Neural progenitor cell (in vitro differentiated cells): ENCODE measurements at regions not wholly inside any gene's neighbourhood (a gene's known extent, or its start where the extent isn't known, plus 50 kb on each side); places are given as distances from the start of the nearest gene placed in this dataset.
A peak's percentile ranks its signal among the peaks of the same experiment; 100 is the strongest.

Experiments
- DNase-seq: peaks from one replicate; pipeline ENCODE4 v3.0.0-alpha.2; 2016; ENCODE audit warnings: low spot score
- H2AFZ ChIP-seq: fragments of 200-600 bp; sonication (generic); replicated peaks from 2 replicates; pipeline ENCODE4 v1.6.1; 2016; ENCODE audit warnings: antibody characterized with exemption
- H3F3A ChIP-seq: fragments of 200-600 bp; sonication (generic); 2 replicates; pipeline ENCODE4 v1.6.1; 2016; ENCODE audit warnings: antibody characterized with exemption, low read depth
- H3K27ac ChIP-seq: fragments of 200-600 bp; sonication (generic); 2 replicates; pipeline ENCODE4 v1.5.1; 2016; ENCODE audit warnings: mild to moderate bottlenecking
- H3K27me3 ChIP-seq: fragments of 200-600 bp; sonication (generic); 2 replicates; pipeline ENCODE4 v1.6.1; 2016; ENCODE audit warnings: mild to moderate bottlenecking, moderate library complexity
- H3K36me3 ChIP-seq: fragments of 200-600 bp; sonication (generic); 2 replicates; pipeline ENCODE4 v1.5.1; 2016
- H3K4me1 ChIP-seq: fragments of 200-600 bp; sonication (generic); 2 replicates; pipeline ENCODE4 v1.6.1; 2016; ENCODE audit warnings: mixed run types
- H3K4me2 ChIP-seq: fragments of 200-600 bp; sonication (generic); 2 replicates; pipeline ENCODE4 v1.6.1; 2016
- H3K4me3 ChIP-seq: fragments of 200-600 bp; sonication (generic); 2 replicates; pipeline ENCODE4 v1.5.1; 2016
- H3K79me2 ChIP-seq: fragments of 200-600 bp; sonication (generic); 2 replicates; pipeline ENCODE4 v1.6.1; 2016; ENCODE audit warnings: low read depth
- H3K9ac ChIP-seq: fragments of 200-600 bp; sonication (generic); 2 replicates; pipeline ENCODE4 v1.6.1; 2016
- H3K9me3 ChIP-seq: fragments of 200-600 bp; sonication (generic); 2 replicates; pipeline ENCODE4 v1.5.1; 2016; ENCODE audit warnings: low read depth
- H4K20me1 ChIP-seq: fragments of 200-600 bp; sonication (generic); 2 replicates; pipeline ENCODE4 v1.6.1; 2016; ENCODE audit warnings: low read depth
- H3K27ac Mint-ChIP-seq: 3 replicates; pipeline ENCODE4 v1.8.0; 2021; ENCODE audit warnings: mixed read lengths
- H3K27me3 Mint-ChIP-seq: 2 replicates; pipeline ENCODE4 v1.8.0; 2022; ENCODE audit warnings: low read depth, mild to moderate bottlenecking, inconsistent platforms, moderate library complexity, mixed read lengths; ENCODE audit not compliant: insufficient read depth
- H3K36me3 Mint-ChIP-seq: 3 replicates; pipeline ENCODE4 v1.8.0; 2021; ENCODE audit warnings: mixed read lengths
- H3K4me1 Mint-ChIP-seq: 3 replicates; pipeline ENCODE4 v1.8.0; 2021; ENCODE audit warnings: mixed read lengths
- H3K4me3 Mint-ChIP-seq: 3 replicates; pipeline ENCODE4 v1.8.0; 2021; ENCODE audit warnings: mild to moderate bottlenecking, moderate library complexity, mixed read lengths
- H3K9me3 Mint-ChIP-seq: 3 replicates; pipeline ENCODE4 v1.8.0; 2020; ENCODE audit warnings: mixed read lengths
- EZH2 ChIP-seq: fragments of 200-600 bp; sonication (generic); IDR thresholded peaks from 2 replicates; pipeline ENCODE4 v1.6.1; 2017; ENCODE audit warnings: antibody characterized with exemption, mild to moderate bottlenecking, moderate library complexity
- EZH2phosphoT487 ChIP-seq: fragments of 200-600 bp; sonication (generic); IDR thresholded peaks from 2 replicates; pipeline ENCODE4 v1.6.1; 2017; ENCODE audit warnings: antibody characterized with exemption
- TF ChIP-seq, protein P1 (sequence below): fragments of 200-600 bp; sonication (generic); IDR thresholded peaks from 2 replicates; pipeline ENCODE4 v1.5.1; 2017; ENCODE audit warnings: antibody characterized with exemption, mild to moderate bottlenecking

DNA sequence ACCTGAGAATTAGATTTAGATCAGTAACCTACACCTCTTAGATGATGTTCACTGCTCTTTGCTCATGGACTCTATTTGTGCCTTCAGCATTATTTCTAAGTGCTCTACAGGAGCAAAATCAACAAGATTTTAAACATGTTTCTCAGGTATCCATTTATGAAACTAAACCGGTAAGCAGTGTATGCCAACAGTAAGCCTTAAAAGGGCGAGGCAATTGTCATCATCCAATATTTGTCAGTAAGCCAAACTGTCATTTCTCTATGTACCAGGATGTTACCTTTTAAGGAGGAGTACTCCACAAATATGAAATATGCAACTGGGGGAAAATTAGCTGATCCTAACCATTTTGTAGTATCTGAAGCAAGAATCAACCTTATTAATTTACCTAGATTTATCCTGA lies 69.6 kb upstream of the ZNF184 start:
- Histone ChIP-seq H3K27me3 (peaks cover 83% of the 10 kb centered on the region), H3K36me3 (no peaks in the 10 kb centered on the region), H4K20me1 (no peaks in the 10 kb centered on the region), H3F3A (peaks cover 41% of the 10 kb centered on the region), H3K4me1 (no peaks in the 10 kb centered on the region), H3K79me2 (no peaks in the 10 kb centered on the region), H2AFZ (no peak overlapping the region), H3K27ac (no peak overlapping the region), H3K9me3 (no peaks in the 10 kb centered on the region), H3K4me2 (no peak overlapping the region), H3K4me3 (no peak overlapping the region), H3K9ac (no peak overlapping the region)
- peaks cover 18% of the 10 kb centered on the region for H3K4me1 Mint-ChIP-seq
- H3K27me3 Mint-ChIP-seq = peaks cover 54% of the 10 kb centered on the region
- H3K36me3 Mint-ChIP-seq = no peaks in the 10 kb centered on the region
- no peak overlapping the region for H3K4me3 Mint-ChIP-seq
- H3K9me3 Mint-ChIP-seq = peaks cover 17% of the 10 kb centered on the region
- no peak for TF ChIP-seq EZH2
- TF ChIP-seq EZH2phosphoT487 = no peak
- TF ChIP-seq, protein P1, sequence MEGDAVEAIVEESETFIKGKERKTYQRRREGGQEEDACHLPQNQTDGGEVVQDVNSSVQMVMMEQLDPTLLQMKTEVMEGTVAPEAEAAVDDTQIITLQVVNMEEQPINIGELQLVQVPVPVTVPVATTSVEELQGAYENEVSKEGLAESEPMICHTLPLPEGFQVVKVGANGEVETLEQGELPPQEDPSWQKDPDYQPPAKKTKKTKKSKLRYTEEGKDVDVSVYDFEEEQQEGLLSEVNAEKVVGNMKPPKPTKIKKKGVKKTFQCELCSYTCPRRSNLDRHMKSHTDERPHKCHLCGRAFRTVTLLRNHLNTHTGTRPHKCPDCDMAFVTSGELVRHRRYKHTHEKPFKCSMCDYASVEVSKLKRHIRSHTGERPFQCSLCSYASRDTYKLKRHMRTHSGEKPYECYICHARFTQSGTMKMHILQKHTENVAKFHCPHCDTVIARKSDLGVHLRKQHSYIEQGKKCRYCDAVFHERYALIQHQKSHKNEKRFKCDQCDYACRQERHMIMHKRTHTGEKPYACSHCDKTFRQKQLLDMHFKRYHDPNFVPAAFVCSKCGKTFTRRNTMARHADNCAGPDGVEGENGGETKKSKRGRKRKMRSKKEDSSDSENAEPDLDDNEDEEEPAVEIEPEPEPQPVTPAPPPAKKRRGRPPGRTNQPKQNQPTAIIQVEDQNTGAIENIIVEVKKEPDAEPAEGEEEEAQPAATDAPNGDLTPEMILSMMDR = no peak
- no peak for DNase-seq
- H3K27ac Mint-ChIP-seq = no peak overlapping the region

DNA sequence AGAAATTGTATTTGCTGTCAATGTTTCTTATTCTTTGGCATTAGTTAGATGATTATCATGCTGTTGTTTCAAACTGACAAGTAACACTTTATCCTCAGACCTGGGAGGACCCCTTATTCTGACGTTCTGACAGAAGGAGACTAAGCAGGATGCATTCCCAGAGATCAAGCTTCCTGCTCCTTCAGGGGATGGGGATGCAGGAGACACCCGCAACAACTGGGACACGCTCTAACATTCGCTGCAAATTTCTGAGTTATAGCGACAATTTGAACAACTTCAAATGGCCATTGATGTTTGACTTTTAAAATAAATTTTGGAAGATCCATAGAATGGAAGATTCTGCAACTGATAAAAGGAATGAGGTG lies 69.0 kb upstream of the ZNF184 start:
- H3K27ac ChIP-seq = no peak overlapping the region
- H3K9ac ChIP-seq = no peak overlapping the region
- H3K36me3 ChIP-seq = no peaks in the 10 kb centered on the region
- no peak for DNase-seq
- peaks cover 36% of the 10 kb centered on the region for H3F3A ChIP-seq
- H3K4me2 ChIP-seq = no peak overlapping the region
- TF ChIP-seq EZH2 (no peak), EZH2phosphoT487 (no peak)
- TF ChIP-seq, protein P1 = no peak
- H3K79me2 ChIP-seq = no peaks in the 10 kb centered on the region
- H3K9me3 Mint-ChIP-seq = peaks cover 12% of the 10 kb centered on the region
- no peaks in the 10 kb centered on the region for H3K9me3 ChIP-seq
- peaks cover 14% of the 10 kb centered on the region for H3K4me1 Mint-ChIP-seq
- H3K27me3 Mint-ChIP-seq = peaks cover 48% of the 10 kb centered on the region
- no peaks in the 10 kb centered on the region for H3K4me1 ChIP-seq
- peak overlapping the region; percentile 59 for H3K4me3 Mint-ChIP-seq
- no peaks in the 10 kb centered on the region for H3K36me3 Mint-ChIP-seq
- H3K27me3 ChIP-seq = peaks cover 78% of the 10 kb centered on the region
- no peak overlapping the region for H3K4me3 ChIP-seq
- no peak overlapping the region for H2AFZ ChIP-seq
- no peaks in the 10 kb centered on the region for H4K20me1 ChIP-seq
- no peak overlapping the region for H3K27ac Mint-ChIP-seq

DNA sequence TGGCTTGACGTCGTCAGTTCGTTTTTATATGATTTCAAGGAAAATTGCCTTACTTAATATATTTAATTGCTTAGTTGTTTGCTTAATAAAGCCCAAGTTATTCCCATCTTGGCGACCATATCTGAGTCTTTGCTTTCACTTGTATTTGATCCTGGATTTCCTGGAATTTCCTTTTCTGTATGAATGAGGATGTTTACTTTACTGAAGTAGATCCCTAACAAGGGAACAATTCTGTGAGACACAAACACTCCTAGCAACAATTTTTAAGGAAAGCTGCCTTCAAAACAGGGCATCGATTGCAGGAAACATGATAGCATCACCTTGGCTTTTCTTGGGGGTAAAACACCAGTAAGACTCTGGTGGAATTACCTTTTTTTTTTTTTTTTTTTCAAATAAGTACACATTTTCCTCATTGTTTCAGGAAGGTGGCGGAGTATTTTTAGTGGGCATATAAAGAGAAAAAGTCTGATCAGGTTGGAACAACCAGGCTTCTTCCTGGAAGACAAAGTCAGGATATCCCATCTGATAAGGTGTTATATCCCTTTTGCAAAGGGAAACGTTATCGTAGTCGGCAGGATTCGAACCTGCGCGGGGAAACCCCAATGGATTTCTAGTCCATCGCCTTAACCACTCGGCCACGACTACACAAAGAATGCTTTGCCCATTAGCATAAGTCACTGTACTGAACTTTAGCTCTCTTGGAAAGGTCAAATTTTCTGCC lies 68.5 kb upstream of the ZNF184 start:
- Histone ChIP-seq H3K9ac (no peak overlapping the region), H3K4me1 (no peaks in the 10 kb centered on the region), H3K27ac (no peak overlapping the region), H3F3A (peaks cover 31% of the 10 kb centered on the region), H4K20me1 (no peaks in the 10 kb centered on the region), H3K36me3 (no peaks in the 10 kb centered on the region), H3K4me2 (no peak overlapping the region), H2AFZ (no peak overlapping the region), H3K9me3 (no peaks in the 10 kb centered on the region), H3K4me3 (no peak overlapping the region), H3K27me3 (peaks cover 72% of the 10 kb centered on the region), H3K79me2 (no peaks in the 10 kb centered on the region)
- Mint-ChIP-seq H3K9me3 (peaks cover 8% of the 10 kb centered on the region), H3K4me1 (peaks cover 14% of the 10 kb centered on the region), H3K27me3 (peaks cover 43% of the 10 kb centered on the region), H3K36me3 (no peaks in the 10 kb centered on the region), H3K27ac (no peak overlapping the region), H3K4me3 (no peak overlapping the region)
- DNase-seq = peak; percentile 39
- no peak for TF ChIP-seq EZH2
- TF ChIP-seq, protein P1 = no peak
- TF ChIP-seq EZH2phosphoT487 = no peak
